ENCODE measurements at regions not wholly inside any gene's neighbourhood (a gene's known extent, or its start where the extent isn't known, plus 50 kb on each side); places are given as distances from the start of the nearest gene placed in this dataset.
"Not testable (repeated sequence)": the region's sequence is repeated elsewhere in the genome, so short reads cannot be mapped to it uniquely, and the experiment has no call there.

- no peak for DNase-seq
These were observed 477.3 kb downstream of the PREX1 start for GRCh38 chr20:48350313-48350988.

- DNase-seq = no peak
These were observed 478.1 kb downstream of the PREX1 start for GRCh38 chr20:48349656-48350055.

- no peak for DNase-seq
These were observed 479.8 kb downstream of the PREX1 start for GRCh38 chr20:48348022-48348421.

GRCh38 chr20:48342822-48343513 is 484.8 kb downstream of the PREX1 start:
- no peak for DNase-seq

- no peak for DNase-seq
These were observed 486.9 kb downstream of the PREX1 start for GRCh38 chr20:48340883-48341281.

- DNase-seq = no peak
These were observed 487.6 kb downstream of the PREX1 start for GRCh38 chr20:48339986-48340882.

GRCh38 chr20:48339190-48339985 is 488.4 kb downstream of the PREX1 start:
- DNase-seq = no peak

- DNase-seq = no peak
These were observed 489.1 kb downstream of the PREX1 start for GRCh38 chr20:48338717-48339116.

GRCh38 chr20:48336597-48336996 is 491.2 kb downstream of the PREX1 start:
- DNase-seq = no peak

GRCh38 chr20:48335308-48336050 is 492.3 kb downstream of the PREX1 start:
- DNase-seq = no peak

- no peak for DNase-seq
These were observed 494.1 kb downstream of the PREX1 start for GRCh38 chr20:48333707-48334106.

- DNase-seq = no peak
These were observed 495.2 kb downstream of the PREX1 start for GRCh38 chr20:48332555-48332954.

GRCh38 chr20:48331518-48332286 is 496.1 kb downstream of the PREX1 start:
- no peak for DNase-seq

GRCh38 chr20:48329676-48330664 is 497.8 kb downstream of the PREX1 start:
- no peak for DNase-seq

- DNase-seq = no peak
These were observed 498.7 kb downstream of the PREX1 start for GRCh38 chr20:48329031-48329615.

GRCh38 chr20:48327848-48328247 is 500.0 kb downstream of the PREX1 start:
- DNase-seq = not testable (repeated sequence)

- no peak for DNase-seq
These were observed 500.9 kb downstream of the PREX1 start for GRCh38 chr20:48326868-48327267.

GRCh38 chr20:48326434-48326691 is 501.4 kb downstream of the PREX1 start:
- DNase-seq = no peak

GRCh38 chr20:48325656-48326433 is 502.0 kb downstream of the PREX1 start:
- no peak for DNase-seq
